ENCODE measurements at regions not wholly inside any gene's neighbourhood (a gene's known extent, or its start where the extent isn't known, plus 50 kb on each side); places are given as distances from the start of the nearest gene placed in this dataset.

- Histone ChIP-seq H3K9me3 (ENCODE audit: control insufficient read depth, low read length) (no peaks in the 10 kb centered on the region), H3K4me3 (ENCODE audit: low read length) (no peak overlapping the region), H3K27me3 (ENCODE audit: control insufficient read depth, insufficient read depth) (no peaks in the 10 kb centered on the region), H3K4me1 (ENCODE audit: control insufficient read depth, insufficient read depth, low read length) (no peaks in the 10 kb centered on the region), H3K27ac (ENCODE audit: low read length) (no peak overlapping the region)
- intact Hi-C loops (cut with DNase I): no loop called here
- WGBS: 63% methylated on average over 2 of the region's 2 CpGs
- DNase-seq (no peak), ATAC-seq (no peak)
Measured at GRCh38 chr6:106797186-106797585, 167.8 kb downstream of the QRSL1 start.

GRCh38 chr6:106796781-106797180, 167.4 kb downstream of the QRSL1 start:
- ATAC-seq: no peak
- H3K9me3 ChIP-seq (ENCODE audit: control insufficient read depth, low read length): no peaks in the 10 kb centered on the region
- WGBS: 78% methylated on average over 1 of the region's 1 CpG

GRCh38 chr6:106794129-106794528, 164.8 kb downstream of the QRSL1 start:
- Histone ChIP-seq H3K9me3 (ENCODE audit: control insufficient read depth, low read length) (no peaks in the 10 kb centered on the region), H3K27ac (ENCODE audit: low read length) (no peak overlapping the region), H3K4me3 (ENCODE audit: low read length) (no peak overlapping the region), H3K27me3 (ENCODE audit: control insufficient read depth, insufficient read depth) (no peaks in the 10 kb centered on the region), H3K4me1 (ENCODE audit: control insufficient read depth, insufficient read depth, low read length) (no peaks in the 10 kb centered on the region)
- intact Hi-C loops (cut with DNase I): no loop called here
- 74% methylated on average over 2 of the region's 2 CpGs for WGBS
- no peak for DNase-seq
- ATAC-seq: no peak

More at GRCh38 chr6:106796781-106797180, 167.4 kb downstream of the QRSL1 start:
- H3K27ac ChIP-seq (ENCODE audit: low read length): no peak overlapping the region
- H3K27me3 ChIP-seq (ENCODE audit: control insufficient read depth, insufficient read depth): no peaks in the 10 kb centered on the region
- H3K4me3 ChIP-seq (ENCODE audit: low read length): no peak overlapping the region
- DNase-seq: no peak
- H3K4me1 ChIP-seq (ENCODE audit: control insufficient read depth, insufficient read depth, low read length): no peaks in the 10 kb centered on the region
- intact Hi-C loops (cut with DNase I): no loop called here

DNA sequence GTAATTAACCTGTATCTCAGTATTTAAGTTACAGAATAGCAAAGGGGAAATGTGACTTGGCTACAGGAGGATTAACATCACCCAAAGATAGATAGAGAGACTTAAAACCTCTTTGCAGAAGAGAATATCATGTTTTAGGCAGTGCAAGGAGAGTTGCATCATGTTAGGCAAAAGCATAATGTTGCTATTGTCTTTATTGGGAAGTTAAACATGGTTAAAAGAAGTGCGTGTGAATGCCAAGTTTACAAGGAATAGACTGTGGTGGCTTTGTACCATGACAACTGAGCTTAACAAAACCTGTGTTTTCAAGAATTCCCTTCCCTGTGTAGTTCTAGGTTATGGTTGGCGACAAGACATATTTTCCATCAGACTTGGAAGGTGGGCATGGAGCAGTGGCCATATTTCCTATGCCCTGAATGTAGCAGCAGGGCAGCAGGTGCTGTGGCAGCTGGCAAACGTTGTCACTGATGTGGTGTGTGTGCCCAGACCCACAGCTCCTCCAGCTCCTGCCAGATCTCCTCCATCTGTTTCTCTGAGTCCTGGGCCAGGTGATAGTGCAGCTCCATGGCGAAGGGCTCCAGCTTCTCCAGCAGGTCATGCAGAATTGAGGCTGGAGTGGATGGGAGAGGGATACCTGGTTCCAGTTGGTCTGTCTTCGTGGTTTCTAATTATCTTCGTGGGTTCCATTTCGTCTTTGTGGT, 163.3 kb downstream of the QRSL1 start:
- H3K27me3 ChIP-seq (ENCODE audit: control insufficient read depth, insufficient read depth): no peaks in the 10 kb centered on the region
- DNase-seq (no peak), ATAC-seq (no peak)
- H3K4me3 ChIP-seq (ENCODE audit: low read length): no peak overlapping the region
- intact Hi-C loops (cut with DNase I): no loop called here
- 75% methylated on average over 7 of the region's 7 CpGs for WGBS
- H3K27ac ChIP-seq (ENCODE audit: low read length): no peak overlapping the region
- H3K9me3 ChIP-seq (ENCODE audit: control insufficient read depth, low read length): no peaks in the 10 kb centered on the region
- H3K4me1 ChIP-seq (ENCODE audit: control insufficient read depth, insufficient read depth, low read length): no peaks in the 10 kb centered on the region

GRCh38 chr6:106790935-106791334, 161.6 kb downstream of the QRSL1 start:
- Histone ChIP-seq H3K27me3 (ENCODE audit: control insufficient read depth, insufficient read depth) (no peaks in the 10 kb centered on the region), H3K9me3 (ENCODE audit: control insufficient read depth, low read length) (no peaks in the 10 kb centered on the region), H3K4me1 (ENCODE audit: control insufficient read depth, insufficient read depth, low read length) (no peaks in the 10 kb centered on the region), H3K27ac (ENCODE audit: low read length) (no peak overlapping the region), H3K4me3 (ENCODE audit: low read length) (no peak overlapping the region)
- ATAC-seq (no peak), DNase-seq (no peak)
- intact Hi-C loops (cut with DNase I): no loop called here
- WGBS: 84% methylated on average over 8 of the region's 8 CpGs

DNA sequence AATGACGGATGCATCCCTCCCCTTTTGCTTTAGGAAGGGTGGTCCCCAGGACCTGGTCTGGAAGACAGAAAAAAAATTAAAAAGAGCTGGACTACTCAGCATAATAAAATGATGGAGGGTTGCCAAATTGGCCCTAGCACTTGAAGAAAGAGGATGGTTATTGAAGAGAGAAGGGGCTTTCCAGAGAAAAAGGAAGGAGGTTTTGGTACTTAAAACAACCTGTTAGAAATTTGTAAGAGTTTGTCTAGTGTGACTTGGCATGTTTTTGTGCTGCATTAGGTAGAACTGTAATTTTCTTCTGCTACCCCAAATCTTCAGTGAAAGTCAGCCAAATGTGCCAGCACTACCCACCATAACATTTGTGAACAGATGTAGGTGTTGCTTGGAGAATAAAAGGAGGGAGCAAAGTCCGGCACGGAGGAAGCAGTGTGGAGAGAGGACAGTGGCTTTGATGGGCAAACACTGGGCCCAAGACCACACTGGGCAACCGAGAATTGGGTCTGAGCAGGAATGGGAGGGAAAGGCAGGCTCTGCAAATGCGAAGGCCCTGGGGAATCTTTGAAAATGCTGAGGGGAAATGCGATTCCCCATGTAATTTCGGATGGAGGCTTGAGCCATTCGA, 160.9 kb downstream of the QRSL1 start:
- DNase-seq (no peak), ATAC-seq (no peak)
- Histone ChIP-seq H3K27ac (ENCODE audit: low read length) (no peak overlapping the region), H3K27me3 (ENCODE audit: control insufficient read depth, insufficient read depth) (no peaks in the 10 kb centered on the region), H3K4me1 (ENCODE audit: control insufficient read depth, insufficient read depth, low read length) (no peaks in the 10 kb centered on the region), H3K4me3 (ENCODE audit: low read length) (no peak overlapping the region), H3K9me3 (ENCODE audit: control insufficient read depth, low read length) (no peaks in the 10 kb centered on the region)
- intact Hi-C loops (cut with DNase I): no loop called here
- WGBS: 86% methylated on average over 8 of the region's 8 CpGs

DNA sequence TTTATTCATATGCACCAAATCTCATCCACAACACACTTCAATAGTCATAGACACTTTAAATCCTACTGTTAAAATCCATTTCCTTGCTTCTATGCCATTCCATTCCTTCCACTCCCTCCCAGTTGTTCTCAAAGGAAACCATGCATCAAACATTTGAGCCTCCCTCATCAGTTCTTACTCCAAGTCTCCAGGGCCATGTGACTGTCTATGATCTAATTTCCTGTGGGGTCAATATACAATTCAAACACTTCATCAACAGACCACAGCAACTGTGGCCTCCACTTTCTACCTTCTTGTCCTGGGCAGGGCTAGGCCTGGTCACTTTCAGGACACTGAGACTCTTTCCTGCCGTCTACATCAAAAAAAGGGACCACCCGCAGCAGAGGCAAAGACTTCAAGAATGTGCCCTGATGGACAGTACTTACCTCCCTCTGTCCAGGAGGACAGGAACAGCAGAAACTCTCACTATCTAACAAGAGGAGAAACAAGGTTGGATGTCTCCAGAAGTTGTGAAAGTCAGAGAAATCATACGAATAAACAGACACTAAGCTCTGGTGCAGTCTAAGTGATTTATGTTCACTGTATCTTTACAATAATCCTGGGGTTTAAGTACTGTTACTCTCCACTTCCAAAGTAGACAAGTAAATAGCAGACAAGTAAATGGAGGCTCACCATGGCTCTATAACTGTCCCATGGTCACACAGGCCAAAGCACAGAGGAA, 160.2 kb downstream of the QRSL1 start:
- Histone ChIP-seq H3K27ac (ENCODE audit: low read length) (no peak overlapping the region), H3K9me3 (ENCODE audit: control insufficient read depth, low read length) (no peaks in the 10 kb centered on the region), H3K4me1 (ENCODE audit: control insufficient read depth, insufficient read depth, low read length) (no peaks in the 10 kb centered on the region), H3K4me3 (ENCODE audit: low read length) (no peak overlapping the region), H3K27me3 (ENCODE audit: control insufficient read depth, insufficient read depth) (no peaks in the 10 kb centered on the region)
- ATAC-seq: no peak
- intact Hi-C loops (cut with DNase I): no loop called here
- 77% methylated on average over 3 of the region's 3 CpGs for WGBS
- no peak for DNase-seq

- DNase-seq: no peak
- WGBS: 66% methylated on average over 2 of the region's 2 CpGs
- intact Hi-C loops (cut with DNase I): no loop called here
- no peaks in the 10 kb centered on the region for H3K27me3 ChIP-seq (ENCODE audit: control insufficient read depth, insufficient read depth)
- no peaks in the 10 kb centered on the region for H3K9me3 ChIP-seq (ENCODE audit: control insufficient read depth, low read length)
- H3K4me1 ChIP-seq (ENCODE audit: control insufficient read depth, insufficient read depth, low read length): no peaks in the 10 kb centered on the region
- no peak for ATAC-seq
- H3K27ac ChIP-seq (ENCODE audit: low read length): no peak overlapping the region
- H3K4me3 ChIP-seq (ENCODE audit: low read length): no peak overlapping the region
Measured at GRCh38 chr6:106788761-106789160, 159.4 kb downstream of the QRSL1 start.

DNA sequence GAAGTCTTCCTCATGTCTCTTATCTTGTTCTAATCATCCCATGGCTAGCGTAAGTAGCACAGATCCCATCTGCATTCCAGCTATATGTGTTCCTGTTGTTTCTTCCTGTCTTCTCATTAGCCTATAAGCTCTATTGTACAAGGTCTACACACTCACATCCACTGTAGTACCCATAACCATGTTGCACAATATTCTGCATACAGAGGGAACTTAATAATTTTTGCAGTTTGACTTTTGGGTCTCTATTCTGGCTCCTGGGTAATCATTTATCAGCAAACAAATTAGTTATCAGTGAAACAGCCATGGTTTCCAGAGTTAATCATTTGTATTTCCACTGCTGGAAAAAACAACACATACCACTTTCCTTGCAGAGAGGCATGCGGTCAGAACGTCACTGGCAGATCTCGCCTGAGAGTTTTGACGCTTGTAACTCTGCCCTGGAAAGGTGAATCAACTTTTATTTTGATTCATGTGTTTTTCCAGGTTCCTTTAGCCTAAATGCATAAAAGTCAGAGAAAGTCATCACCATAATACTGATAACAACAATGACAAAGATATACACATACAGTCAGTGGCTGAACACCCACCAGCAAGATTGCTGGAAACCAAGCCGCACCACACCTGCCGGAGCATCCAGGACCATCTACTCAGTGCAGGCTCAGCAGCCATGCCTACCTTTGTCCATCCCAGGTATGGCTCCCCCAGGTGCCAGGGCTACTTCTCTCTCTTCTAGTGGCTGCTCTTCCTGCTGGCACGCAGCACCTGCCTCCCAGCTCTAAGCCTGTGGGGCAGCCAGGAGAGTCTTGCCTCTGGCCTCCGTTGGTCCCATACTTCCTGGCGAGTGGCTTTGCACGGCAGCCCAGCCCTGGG, 158.2 kb downstream of the QRSL1 start:
- Histone ChIP-seq H3K27ac (ENCODE audit: low read length) (no peak overlapping the region), H3K27me3 (ENCODE audit: control insufficient read depth, insufficient read depth) (no peaks in the 10 kb centered on the region), H3K9me3 (ENCODE audit: control insufficient read depth, low read length) (no peaks in the 10 kb centered on the region), H3K4me1 (ENCODE audit: control insufficient read depth, insufficient read depth, low read length) (no peaks in the 10 kb centered on the region), H3K4me3 (ENCODE audit: low read length) (no peak overlapping the region)
- no peak for DNase-seq
- no peak for ATAC-seq
- intact Hi-C loops (cut with DNase I): no loop called here
- 68% methylated on average over 11 of the region's 11 CpGs for WGBS

DNA sequence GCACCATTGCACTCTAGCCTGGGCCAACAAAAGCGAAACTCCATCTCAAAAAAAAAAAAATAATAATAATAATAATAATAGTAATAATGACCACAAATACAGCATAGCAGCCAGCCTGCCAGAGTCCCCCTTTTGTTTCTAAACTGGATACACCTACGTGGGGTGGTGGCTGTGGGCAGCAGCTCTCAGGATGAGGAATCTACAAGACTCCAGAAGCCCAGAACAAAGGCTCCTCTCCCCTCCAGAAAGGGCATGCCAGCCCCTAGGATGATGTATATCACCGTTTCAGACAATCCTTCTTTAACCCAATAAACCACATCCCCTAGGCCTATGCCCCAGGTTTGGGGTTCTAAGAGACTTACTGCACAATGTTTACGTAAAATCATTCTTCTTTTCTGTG, 155.9 kb downstream of the QRSL1 start:
- Histone ChIP-seq H3K27ac (ENCODE audit: low read length) (no peak overlapping the region), H3K27me3 (ENCODE audit: control insufficient read depth, insufficient read depth) (no peaks in the 10 kb centered on the region), H3K4me3 (ENCODE audit: low read length) (no peak overlapping the region), H3K9me3 (ENCODE audit: control insufficient read depth, low read length) (no peaks in the 10 kb centered on the region), H3K4me1 (ENCODE audit: control insufficient read depth, insufficient read depth, low read length) (no peaks in the 10 kb centered on the region)
- WGBS: 75% methylated on average over 4 of the region's 4 CpGs
- ATAC-seq (no peak), DNase-seq (no peak)
- intact Hi-C loops (cut with DNase I): no loop called here

Measured in right cardiac atrium (tissue), 5 donors.